Lower leg skin (tissue), 3 donors: ENCODE measurements at regions not wholly inside any gene's neighbourhood (a gene's known extent, or its start where the extent isn't known, plus 50 kb on each side); places are given as distances from the start of the nearest gene placed in this dataset.

Experiments
- CTCF ChIP-seq, 3 donors: fragments of 450-650 bp; IDR thresholded peaks; one replicate each; pipeline ENCODE4 v1.5.1; 2016; ENCODE audit warnings: antibody characterized with exemption in 3 of 3, mild to moderate bottlenecking in 3 of 3, moderate library complexity in 2 of 3
- POLR2A ChIP-seq, 2 donors: fragments of 450-650 bp; IDR thresholded peaks; one replicate each; pipeline ENCODE4 v1.6.1; 2016 to 2017; ENCODE audit warnings: antibody characterized with exemption in 2 of 2, mild to moderate bottlenecking in 1 of 2, moderate library complexity in 1 of 2

- TF ChIP-seq CTCF (IDR thresholded peaks at IDR 0.05) (no peak), POLR2A (IDR thresholded peaks at IDR 0.05) (no peak)
These were observed 833.1 kb upstream of the NXPH2 start for GRCh38 chr2:139613264-139613663.
